ENCODE measurements at regions not wholly inside any gene's neighbourhood (a gene's known extent, or its start where the extent isn't known, plus 50 kb on each side); places are given as distances from the start of the nearest gene placed in this dataset.

DNA sequence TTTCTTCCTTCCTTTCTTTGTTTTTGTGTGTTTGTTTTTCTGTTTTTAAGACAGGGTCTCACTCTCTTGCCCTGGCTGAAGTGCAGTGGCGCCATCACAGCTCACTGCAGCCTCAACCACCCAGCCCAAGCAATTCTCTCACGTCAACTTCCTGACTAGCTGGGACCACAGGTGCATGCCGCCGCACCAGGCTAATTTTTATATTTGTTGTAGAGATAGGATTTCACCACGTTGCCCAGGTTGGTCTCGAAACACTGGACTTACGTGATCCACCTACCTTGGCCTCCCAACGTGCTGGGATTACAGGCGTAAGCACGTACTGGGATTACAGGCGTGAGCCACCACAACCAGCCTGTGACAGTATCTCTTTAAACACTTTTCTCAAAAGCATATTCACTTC is 120.7 kb downstream of the DKK1 start:
- H4K20me1 ChIP-seq (ENCODE audit: insufficient read depth), result no peaks in the 10 kb centered on the region
- ChIA-PET CTCF (interaction anchor here (1.1 kb wide), 1 partner anchor 120 kb away, joined by 5 read pairs; the partner anchor contains the start of gene DKK1), RAD21 (ENCODE audit: low non-redundant PET in 1 of 2, low total read pairs in 2 of 2, uncharacterized antibody in 2 of 2, unreplicated experiment in 2 of 2) (no interaction called here), POLR2A (interaction anchor here (1.1 kb wide), 1 partner anchor 19 kb away, joined by 3 read pairs; no protein-coding TSS in a partner anchor)
- intact Hi-C loops (cut with micrococcal nuclease), result no loop called here
- H3K79me2 ChIP-seq (ENCODE audit: insufficient read depth, low read length), result no peaks in the 10 kb centered on the region
- no peaks in the 10 kb centered on the region for H3K9me3 ChIP-seq (ENCODE audit: control insufficient read depth in 1 of 2, insufficient read depth in 1 of 2, low read depth in 1 of 2, low read length in 2 of 2)
- H3K4me1 ChIP-seq (ENCODE audit: control insufficient read depth in 1 of 2, insufficient read depth in 2 of 2, low read length in 2 of 2), result peaks cover 20 to 21% of the 10 kb centered on the region in 2 experiments
- H3K4me3 ChIP-seq (replicated peaks in 1 of 2; ENCODE audit: low read depth in 1 of 2, low read length in 2 of 2), result no peak overlapping the region
- H3K36me3 ChIP-seq (ENCODE audit: control insufficient read depth in 1 of 2, insufficient read depth in 2 of 2, low read length in 2 of 2), result no peaks in the 10 kb centered on the region
- H3K9me2 ChIP-seq (ENCODE audit: insufficient read depth), result no peaks in the 10 kb centered on the region
- H3K27me3 ChIP-seq (ENCODE audit: insufficient read depth, low read length), result no peaks in the 10 kb centered on the region
- no peak overlapping the region for H3K9ac ChIP-seq (ENCODE audit: low read length)
- no peak overlapping the region; the same call in 1 of the 2 replicates for H3K27ac ChIP-seq (ENCODE audit: low read depth, low read length)
- DNase-seq (ENCODE audit: low read depth, low spot score) (no peak), ATAC-seq (no peak)
- H3K4me2 ChIP-seq (ENCODE audit: low read length), result no peak overlapping the region
- BruUV-seq (replicated peaks), result no TSS peak
- no peak for TF ChIP-seq YY1 (IDR thresholded peaks at IDR 0.05; ENCODE audit: extremely low read depth, insufficient replicate concordance, low read depth, low read length)
- TF ChIP-seq TCF7L2 (IDR thresholded peaks at IDR 0.05; ENCODE audit: borderline replicate concordance, extremely low read depth, insufficient read depth, insufficient read length), result no peak
- peak overlapping the region; percentile 41 for H2AFZ ChIP-seq (ENCODE audit: low read depth, low read length, poor library complexity, severe bottlenecking)

GRCh38 chr10:52436664-52437063 is 122.6 kb downstream of the DKK1 start:
- Histone ChIP-seq H3K27me3 (ENCODE audit: insufficient read depth, low read length) (no peaks in the 10 kb centered on the region), H3K9ac (ENCODE audit: low read length) (no peak overlapping the region), H4K20me1 (ENCODE audit: insufficient read depth) (no peaks in the 10 kb centered on the region), H2AFZ (ENCODE audit: low read depth, low read length, poor library complexity, severe bottlenecking) (peak overlapping the region; percentile 64), H3K9me3 (ENCODE audit: control insufficient read depth in 1 of 2, insufficient read depth in 1 of 2, low read depth in 1 of 2, low read length in 2 of 2) (no peaks in the 10 kb centered on the region), H3K79me2 (ENCODE audit: insufficient read depth, low read length) (no peaks in the 10 kb centered on the region), H3K4me1 (ENCODE audit: control insufficient read depth in 1 of 2, insufficient read depth in 2 of 2, low read length in 2 of 2) (peaks cover 20 to 29% of the 10 kb centered on the region in 2 experiments), H3K9me2 (ENCODE audit: insufficient read depth) (no peaks in the 10 kb centered on the region), H3K36me3 (ENCODE audit: control insufficient read depth in 1 of 2, insufficient read depth in 2 of 2, low read length in 2 of 2) (no peaks in the 10 kb centered on the region), H3K4me2 (ENCODE audit: low read length) (no peak overlapping the region), H3K27ac (ENCODE audit: low read depth, low read length) (peak overlapping the region; percentile 67; the same call in 1 of the 2 replicates), H3K4me3 (replicated peaks in 1 of 2; ENCODE audit: low read depth in 1 of 2, low read length in 2 of 2) (no peak overlapping the region)
- ATAC-seq (no peak), DNase-seq (ENCODE audit: low read depth, low spot score) (no peak)
- intact Hi-C loops (cut with micrococcal nuclease), result no loop called here
- BruUV-seq (replicated peaks), result no TSS peak
- RAD21 ChIA-PET (ENCODE audit: low non-redundant PET in 1 of 2, low total read pairs in 2 of 2, uncharacterized antibody in 2 of 2, unreplicated experiment in 2 of 2), result no interaction called here
- POLR2A ChIA-PET, result interaction anchor here (1.2 kb wide), 1 partner anchor 8 kb away, joined by 5 read pairs; no protein-coding TSS in a partner anchor
- CTCF ChIA-PET, result no interaction called here
- TF ChIP-seq CEBPB (IDR thresholded peaks at IDR 0.05; ENCODE audit: low read depth), result no peak
- TF ChIP-seq, protein P1, sequence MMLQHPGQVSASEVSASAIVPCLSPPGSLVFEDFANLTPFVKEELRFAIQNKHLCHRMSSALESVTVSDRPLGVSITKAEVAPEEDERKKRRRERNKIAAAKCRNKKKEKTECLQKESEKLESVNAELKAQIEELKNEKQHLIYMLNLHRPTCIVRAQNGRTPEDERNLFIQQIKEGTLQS (IDR thresholded peaks at IDR 0.05), result no peak
- TF ChIP-seq JUND (IDR thresholded peaks at IDR 0.05), result no peak
- no peak for TF ChIP-seq EZH2phosphoT487 (IDR thresholded peaks at IDR 0.05; ENCODE audit: borderline replicate concordance)
- TF ChIP-seq ZBTB33 (IDR thresholded peaks at IDR 0.05; ENCODE audit: extremely low read depth, insufficient replicate concordance, low read length), result no peak
- no peak for TF ChIP-seq YY1 (IDR thresholded peaks at IDR 0.05; ENCODE audit: extremely low read depth, insufficient replicate concordance, low read depth, low read length)
- no peak for TF ChIP-seq RAD21 (IDR thresholded peaks at IDR 0.05; ENCODE audit: low read depth)
- TF ChIP-seq, protein P2, sequence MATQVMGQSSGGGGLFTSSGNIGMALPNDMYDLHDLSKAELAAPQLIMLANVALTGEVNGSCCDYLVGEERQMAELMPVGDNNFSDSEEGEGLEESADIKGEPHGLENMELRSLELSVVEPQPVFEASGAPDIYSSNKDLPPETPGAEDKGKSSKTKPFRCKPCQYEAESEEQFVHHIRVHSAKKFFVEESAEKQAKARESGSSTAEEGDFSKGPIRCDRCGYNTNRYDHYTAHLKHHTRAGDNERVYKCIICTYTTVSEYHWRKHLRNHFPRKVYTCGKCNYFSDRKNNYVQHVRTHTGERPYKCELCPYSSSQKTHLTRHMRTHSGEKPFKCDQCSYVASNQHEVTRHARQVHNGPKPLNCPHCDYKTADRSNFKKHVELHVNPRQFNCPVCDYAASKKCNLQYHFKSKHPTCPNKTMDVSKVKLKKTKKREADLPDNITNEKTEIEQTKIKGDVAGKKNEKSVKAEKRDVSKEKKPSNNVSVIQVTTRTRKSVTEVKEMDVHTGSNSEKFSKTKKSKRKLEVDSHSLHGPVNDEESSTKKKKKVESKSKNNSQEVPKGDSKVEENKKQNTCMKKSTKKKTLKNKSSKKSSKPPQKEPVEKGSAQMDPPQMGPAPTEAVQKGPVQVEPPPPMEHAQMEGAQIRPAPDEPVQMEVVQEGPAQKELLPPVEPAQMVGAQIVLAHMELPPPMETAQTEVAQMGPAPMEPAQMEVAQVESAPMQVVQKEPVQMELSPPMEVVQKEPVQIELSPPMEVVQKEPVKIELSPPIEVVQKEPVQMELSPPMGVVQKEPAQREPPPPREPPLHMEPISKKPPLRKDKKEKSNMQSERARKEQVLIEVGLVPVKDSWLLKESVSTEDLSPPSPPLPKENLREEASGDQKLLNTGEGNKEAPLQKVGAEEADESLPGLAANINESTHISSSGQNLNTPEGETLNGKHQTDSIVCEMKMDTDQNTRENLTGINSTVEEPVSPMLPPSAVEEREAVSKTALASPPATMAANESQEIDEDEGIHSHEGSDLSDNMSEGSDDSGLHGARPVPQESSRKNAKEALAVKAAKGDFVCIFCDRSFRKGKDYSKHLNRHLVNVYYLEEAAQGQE (IDR thresholded peaks at IDR 0.05; ENCODE audit: low read depth), result no peak

Data from HCT116 (cell line).